Endodermal cell (in vitro differentiated cells): ENCODE measurements at regions not wholly inside any gene's neighbourhood (a gene's known extent, or its start where the extent isn't known, plus 50 kb on each side); places are given as distances from the start of the nearest gene placed in this dataset.

Source experiments
- DNase-seq: peaks from one replicate; pipeline ENCODE4 v3.0.0-alpha.2; 2017
- H3K27ac ChIP-seq: 2 replicates; pipeline ENCODE4 v1.5.1; 2013; ENCODE audit warnings: mild to moderate bottlenecking, low read depth, low read length, moderate library complexity
- H3K27me3 ChIP-seq: 2 replicates; pipeline ENCODE4 v1.6.1; 2013; ENCODE audit warnings: mild to moderate bottlenecking, low read length, moderate library complexity; ENCODE audit not compliant: insufficient read depth, control insufficient read depth, poor library complexity, severe bottlenecking
- H3K36me3 ChIP-seq: 2 replicates; pipeline ENCODE4 v1.7.0; 2013; ENCODE audit warnings: mild to moderate bottlenecking, low read length, moderate library complexity; ENCODE audit not compliant: control insufficient read depth, insufficient read depth
- H3K4me1 ChIP-seq: one replicate; pipeline ENCODE4 v1.7.0; 2013; ENCODE audit warnings: low read length; ENCODE audit not compliant: control insufficient read depth, insufficient read depth
- H3K4me3 ChIP-seq: 2 replicates; pipeline ENCODE4 v1.5.1; 2013; ENCODE audit warnings: mild to moderate bottlenecking, low read length, moderate library complexity
- H3K9ac ChIP-seq: 2 replicates; pipeline ENCODE4 v1.6.1; 2013; ENCODE audit warnings: mild to moderate bottlenecking, low read length, moderate library complexity; ENCODE audit not compliant: poor library complexity, severe bottlenecking; ENCODE audit errors: extremely low read depth
- H3K9me3 ChIP-seq: 2 replicates; pipeline ENCODE4 v1.6.1; 2013; ENCODE audit warnings: mild to moderate bottlenecking, low read length, moderate library complexity; ENCODE audit not compliant: control insufficient read depth
- H3K27ac Mint-ChIP-seq: 2 replicates; pipeline ENCODE4 v1.8.0; 2020; ENCODE audit warnings: mixed read lengths
- H3K27me3 Mint-ChIP-seq: 2 replicates; pipeline ENCODE4 v1.8.0; 2021; ENCODE audit warnings: mild to moderate bottlenecking, mixed read lengths; ENCODE audit not compliant: insufficient read depth
- H3K36me3 Mint-ChIP-seq: 2 replicates; pipeline ENCODE4 v1.8.0; 2020; ENCODE audit warnings: low read depth, mixed read lengths
- H3K4me1 Mint-ChIP-seq: 2 replicates; pipeline ENCODE4 v1.8.0; 2020; ENCODE audit warnings: mixed read lengths
- H3K4me3 Mint-ChIP-seq: 2 replicates; pipeline ENCODE4 v1.8.0; 2020; ENCODE audit warnings: mild to moderate bottlenecking, moderate library complexity, mixed read lengths
- H3K9me3 Mint-ChIP-seq: 2 replicates; pipeline ENCODE4 v1.8.0; 2020; ENCODE audit warnings: mild to moderate bottlenecking, mixed read lengths
- CTCF ChIP-seq: fragments of 200-600 bp; sonication (generic); conservative IDR thresholded peaks from 2 replicates; pipeline ENCODE4 v1.5.0; 2021; ENCODE audit warnings: antibody characterized with exemption, mild to moderate bottlenecking
- WGBS, 2 experiments: methylation state at CpG; one replicate each; pipeline versions ENCODE4 v1.1.5 to v1.1.7; 2013; ENCODE audit warnings: missing lambda C conversion rate in 2 of 2, mixed read lengths in 1 of 2; ENCODE audit not compliant: insufficient coverage in 1 of 2, insufficient read length in 1 of 2; 5-methylcytosine and 5-hydroxymethylcytosine counted together

DNA sequence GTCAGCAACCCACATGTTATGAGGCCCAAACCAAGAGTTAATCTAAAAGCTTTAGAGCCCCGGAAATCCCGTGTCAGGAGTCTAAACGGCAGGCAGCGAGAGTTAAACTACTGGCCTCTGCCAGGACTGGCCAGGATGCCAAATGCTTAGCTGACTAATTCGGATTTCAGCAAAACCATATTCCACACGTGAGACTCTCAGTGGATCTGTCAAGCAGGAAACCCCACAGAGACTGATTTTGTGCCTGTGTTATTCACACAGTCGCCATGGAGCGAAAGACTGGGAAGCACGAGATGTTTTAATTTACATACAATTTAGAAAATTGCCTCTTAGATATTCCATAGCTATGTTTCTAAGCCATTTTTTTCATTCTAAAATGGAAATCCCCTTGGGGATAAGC is 152.9 kb downstream of the RNASET2 start:
- Mint-ChIP-seq H3K36me3 (peaks cover 12% of the 10 kb centered on the region), H3K27ac (no peak overlapping the region), H3K4me3 (no peak overlapping the region), H3K9me3 (peaks cover 29% of the 10 kb centered on the region), H3K27me3 (no peaks in the 10 kb centered on the region), H3K4me1 (no peaks in the 10 kb centered on the region)
- H3K9me3 ChIP-seq = peaks cover 21% of the 10 kb centered on the region
- DNase-seq = no peak
- H3K27ac ChIP-seq = no peak overlapping the region
- no peaks in the 10 kb centered on the region for H3K4me1 ChIP-seq
- no peak overlapping the region for H3K9ac ChIP-seq
- no peak overlapping the region for H3K4me3 ChIP-seq
- no peak for TF ChIP-seq CTCF
- H3K27me3 ChIP-seq = no peaks in the 10 kb centered on the region
- no peaks in the 10 kb centered on the region for H3K36me3 ChIP-seq
- 70 to 78% methylated on average over 6 to 9 of the region's 9 CpGs for WGBS, 2 experiments

- Mint-ChIP-seq H3K27me3 (no peaks in the 10 kb centered on the region), H3K36me3 (peaks cover 5% of the 10 kb centered on the region), H3K9me3 (peaks cover 19% of the 10 kb centered on the region), H3K4me3 (no peak overlapping the region), H3K27ac (no peak overlapping the region), H3K4me1 (no peaks in the 10 kb centered on the region)
- H3K4me1 ChIP-seq = no peaks in the 10 kb centered on the region
- no peak for TF ChIP-seq CTCF
- no peaks in the 10 kb centered on the region for H3K36me3 ChIP-seq
- H3K4me3 ChIP-seq = no peak overlapping the region
- no peak overlapping the region for H3K27ac ChIP-seq
- peaks cover 21% of the 10 kb centered on the region for H3K9me3 ChIP-seq
- WGBS, 2 experiments = 87 to 89% methylated on average over 4 to 7 of the region's 7 CpGs
- DNase-seq = no peak
- no peaks in the 10 kb centered on the region for H3K27me3 ChIP-seq
- H3K9ac ChIP-seq = no peak overlapping the region
Observed at GRCh38 chr6:166802401-166802800, 153.9 kb downstream of the RNASET2 start.

GRCh38 chr6:166800137-166800536 is 156.2 kb downstream of the RNASET2 start:
- Mint-ChIP-seq H3K4me3 (no peak overlapping the region), H3K36me3 (peaks cover under 1% of the 10 kb centered on the region), H3K4me1 (no peaks in the 10 kb centered on the region), H3K27ac (no peak overlapping the region), H3K9me3 (peaks cover under 1% of the 10 kb centered on the region), H3K27me3 (no peaks in the 10 kb centered on the region)
- H3K9ac ChIP-seq = no peak overlapping the region
- no peaks in the 10 kb centered on the region for H3K4me1 ChIP-seq
- no peaks in the 10 kb centered on the region for H3K27me3 ChIP-seq
- no peak overlapping the region for H3K4me3 ChIP-seq
- H3K36me3 ChIP-seq = no peaks in the 10 kb centered on the region
- no peak overlapping the region for H3K27ac ChIP-seq
- H3K9me3 ChIP-seq = peaks cover 2% of the 10 kb centered on the region
- DNase-seq = no peak
- no peak for TF ChIP-seq CTCF
- 86 to 90% methylated on average over 9 of the region's 9 CpGs for WGBS, 2 experiments
